Right atrium auricular region (tissue), 2 donors: ENCODE measurements at regions not wholly inside any gene's neighbourhood (a gene's known extent, or its start where the extent isn't known, plus 50 kb on each side); places are given as distances from the start of the nearest gene placed in this dataset.

Experiments used
- DNase-seq: peaks from one replicate; pipeline ENCODE4 v3.0.0-alpha.2; 2019; ENCODE audit warnings: low spot score
- H3K27ac ChIP-seq, 2 donors: fragments of 200-600 bp; sonication (generic); 1 replicate in 1 of 2; 2 replicates in 1 of 2; pipeline ENCODE4 v1.5.1; 2016 to 2019
- H3K27me3 ChIP-seq, 2 donors: fragments of 200-600 bp; sonication (generic); one replicate each; pipeline versions ENCODE4 v1.5.1 to v1.6.0; 2017 to 2019
- H3K36me3 ChIP-seq: fragments of 200-600 bp; sonication (generic); one replicate; pipeline ENCODE4 v1.5.1; 2016
- H3K4me1 ChIP-seq, 2 donors: fragments of 200-600 bp; sonication (generic); one replicate each; pipeline versions ENCODE4 v1.5.1 to v1.6.0; 2017 to 2019
- H3K4me3 ChIP-seq, 2 donors: fragments of 200-600 bp; sonication (generic); 1 replicate in 1 of 2; 2 replicates in 1 of 2; pipeline ENCODE4 v1.5.1; 2017 to 2019; ENCODE audit warnings: mild to moderate bottlenecking in 1 of 2, moderate library complexity in 1 of 2
- H3K9me3 ChIP-seq, 2 donors: fragments of 200-600 bp; sonication (generic); one replicate each; pipeline ENCODE4 v1.5.1; 2019
- CTCF ChIP-seq, 2 donors: fragments of 200-600 bp; sonication (generic); IDR thresholded peaks; one replicate each; pipeline ENCODE4 v1.5.1; 2019; ENCODE audit warnings: antibody characterized with exemption in 2 of 2

- peak overlapping the region in 1 of 2 donors; percentile 24 for H3K4me3 ChIP-seq
- H3K27ac ChIP-seq, result no peak overlapping the region
Measured at GRCh38 chr6:236519-236918, 55.8 kb upstream of the DUSP22 start.

GRCh38 chr6:240151-240550 is 52.1 kb upstream of the DUSP22 start:
- no peaks in the 10 kb centered on the region for H3K27me3 ChIP-seq
- no peak for DNase-seq
- no peak overlapping the region for H3K4me3 ChIP-seq
- no peak for TF ChIP-seq CTCF (IDR thresholded peaks at IDR 0.05)
- H3K9me3 ChIP-seq, result peaks cover 0 to 11% of the 10 kb centered on the region in 2 donors
- H3K27ac ChIP-seq, result no peak overlapping the region
- H3K4me1 ChIP-seq, result no peaks in the 10 kb centered on the region
- no peaks in the 10 kb centered on the region for H3K36me3 ChIP-seq

More at GRCh38 chr6:236519-236918, 55.8 kb upstream of the DUSP22 start:
- DNase-seq, result no peak
- H3K9me3 ChIP-seq, result no peaks in the 10 kb centered on the region
- no peaks in the 10 kb centered on the region for H3K27me3 ChIP-seq
- no peaks in the 10 kb centered on the region for H3K4me1 ChIP-seq
- no peak for TF ChIP-seq CTCF (IDR thresholded peaks at IDR 0.05)
- no peaks in the 10 kb centered on the region for H3K36me3 ChIP-seq

- H3K27me3 ChIP-seq, result no peaks in the 10 kb centered on the region
- DNase-seq, result no peak
- no peak overlapping the region for H3K4me3 ChIP-seq
- H3K9me3 ChIP-seq, result peaks cover 0 to 11% of the 10 kb centered on the region in 2 donors
- H3K27ac ChIP-seq, result no peak overlapping the region
- no peaks in the 10 kb centered on the region for H3K4me1 ChIP-seq
- TF ChIP-seq CTCF (IDR thresholded peaks at IDR 0.05), result no peak
- H3K36me3 ChIP-seq, result no peaks in the 10 kb centered on the region
Measured at GRCh38 chr6:241336-241865, 50.9 kb upstream of the DUSP22 start.
